PC-9 (cell line): ENCODE measurements at regions not wholly inside any gene's neighbourhood (a gene's known extent, or its start where the extent isn't known, plus 50 kb on each side); places are given as distances from the start of the nearest gene placed in this dataset.
"Not testable (repeated sequence)": the region's sequence is repeated elsewhere in the genome, so short reads cannot be mapped to it uniquely, and the experiment has no call there.

ENCODE experiments used
- CTCF ChIP-seq: fragments of 200-600 bp; sonication (generic); conservative IDR thresholded peaks from 2 replicates; pipeline ENCODE4 v1.6.1; 2017; ENCODE audit warnings: mixed run types, antibody characterized with exemption, mild to moderate bottlenecking, moderate library complexity
- EZH2 ChIP-seq: fragments of 200-600 bp; sonication (generic); IDR thresholded peaks from 2 replicates; pipeline ENCODE4 v1.8.0; 2017; ENCODE audit warnings: antibody characterized with exemption, low read depth

DNA sequence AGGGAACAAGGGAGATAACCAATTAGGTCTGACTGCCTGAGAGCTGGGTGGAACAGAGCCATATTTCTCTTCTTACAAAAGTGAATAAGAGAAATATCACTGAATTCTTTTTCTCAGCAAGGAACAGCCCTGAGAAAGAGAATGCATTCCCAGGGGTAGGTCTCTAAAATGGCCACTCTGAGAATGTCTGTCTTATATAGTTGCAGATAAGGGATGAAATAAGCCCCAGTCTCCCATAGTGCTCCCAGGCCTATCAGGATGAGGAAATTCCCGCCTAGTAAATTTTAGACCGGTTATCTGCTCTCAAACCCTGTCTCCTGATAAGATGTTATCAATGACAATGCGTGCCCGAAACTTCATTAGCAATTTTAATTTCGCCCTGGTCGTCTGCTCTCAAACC is 67.3 kb upstream of the WDFY3 start:
- not testable (repeated sequence) for TF ChIP-seq EZH2, CTCF
